ENCODE measurements at regions not wholly inside any gene's neighbourhood (a gene's known extent, or its start where the extent isn't known, plus 50 kb on each side); places are given as distances from the start of the nearest gene placed in this dataset.

- DNase-seq (ENCODE audit: low read depth in 2 of 2): no peak
Observed at GRCh38 chr3:193780397-193780796, 187.4 kb downstream of the OPA1 start.

GRCh38 chr3:193780810-193781478 is 187.9 kb downstream of the OPA1 start:
- DNase-seq (ENCODE audit: low read depth in 2 of 2): peak in 1 of 2 donors; percentile 6

- DNase-seq (ENCODE audit: low read depth in 2 of 2): no peak
Observed at GRCh38 chr3:193782276-193782647, 189.3 kb downstream of the OPA1 start.

GRCh38 chr3:193782747-193783146 is 189.7 kb downstream of the OPA1 start:
- DNase-seq (ENCODE audit: low read depth in 2 of 2): no peak

- no peak for DNase-seq (ENCODE audit: low read depth in 2 of 2)
Observed at GRCh38 chr3:193783166-193783896, 190.3 kb downstream of the OPA1 start.

- no peak for DNase-seq (ENCODE audit: low read depth in 2 of 2)
Observed at GRCh38 chr3:193784822-193785221, 191.8 kb downstream of the OPA1 start.

- no peak for DNase-seq (ENCODE audit: low read depth in 2 of 2)
Observed at GRCh38 chr3:193787496-193787870, 194.5 kb downstream of the OPA1 start.

GRCh38 chr3:193788189-193788991 is 195.4 kb downstream of the OPA1 start:
- DNase-seq (ENCODE audit: low read depth in 2 of 2): no peak

- no peak for DNase-seq (ENCODE audit: low read depth in 2 of 2)
Observed at GRCh38 chr3:193789455-193789854, 196.4 kb downstream of the OPA1 start.

- DNase-seq (ENCODE audit: low read depth in 2 of 2): no peak
Observed at GRCh38 chr3:193790086-193790990, 197.3 kb downstream of the OPA1 start.

GRCh38 chr3:193791041-193792032 is 198.3 kb downstream of the OPA1 start:
- DNase-seq (ENCODE audit: low read depth in 2 of 2): no peak

- no peak for DNase-seq (ENCODE audit: low read depth in 2 of 2)
Observed at GRCh38 chr3:193793123-193793522, 200.1 kb downstream of the OPA1 start.

GRCh38 chr3:193794002-193794881 is 201.2 kb downstream of the OPA1 start:
- no peak for DNase-seq (ENCODE audit: low read depth in 2 of 2)

- no peak for DNase-seq (ENCODE audit: low read depth in 2 of 2)
Observed at GRCh38 chr3:193795062-193795690, 202.2 kb downstream of the OPA1 start.

- DNase-seq (ENCODE audit: low read depth in 2 of 2): no peak
Observed at GRCh38 chr3:193796089-193796488, 203.1 kb downstream of the OPA1 start.

GRCh38 chr3:193797566-193797965 is 204.6 kb downstream of the OPA1 start:
- no peak for DNase-seq (ENCODE audit: low read depth in 2 of 2)

- no peak for DNase-seq (ENCODE audit: low read depth in 2 of 2)
Observed at GRCh38 chr3:193798051-193798450, 205.0 kb downstream of the OPA1 start.

GRCh38 chr3:193800138-193801043 is 207.4 kb downstream of the OPA1 start:
- no peak for DNase-seq (ENCODE audit: low read depth in 2 of 2)
